ENCODE measurements at regions not wholly inside any gene's neighbourhood (a gene's known extent, or its start where the extent isn't known, plus 50 kb on each side); places are given as distances from the start of the nearest gene placed in this dataset.

DNA sequence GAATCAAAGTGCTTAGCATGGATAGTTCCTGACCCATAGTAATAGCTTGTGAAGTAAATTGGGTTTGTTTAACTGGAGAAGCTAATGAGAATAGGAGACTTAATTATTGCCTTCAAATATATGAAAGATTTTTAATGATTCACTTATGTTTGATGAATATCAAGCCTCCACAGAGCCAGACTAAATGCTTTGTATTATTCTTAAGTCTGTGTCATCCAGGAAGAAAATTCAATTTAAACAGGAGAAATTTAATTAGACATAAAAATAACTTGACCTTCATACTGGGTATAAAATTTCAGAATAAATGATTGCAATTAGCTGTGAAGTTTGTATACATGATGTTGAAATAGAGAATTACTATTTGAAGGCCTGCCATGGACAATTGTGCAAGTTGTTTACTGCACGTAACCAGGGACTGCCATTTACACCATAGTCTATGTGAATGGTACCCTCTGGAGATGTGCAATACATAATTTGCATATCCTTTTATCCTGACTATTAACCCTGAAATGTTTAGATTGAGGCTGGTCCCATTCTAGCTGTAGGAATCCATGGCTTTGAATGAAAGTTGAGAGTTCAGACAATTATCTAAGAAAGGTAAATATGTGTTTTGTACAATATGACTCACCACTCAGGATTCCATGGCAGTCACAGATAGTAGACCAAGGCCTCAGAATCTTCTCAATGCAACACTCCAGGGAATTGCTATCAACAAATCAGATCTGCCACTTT lies 133.5 kb upstream of the IL12B start:
- intact Hi-C loops (cut with DNase I), result no loop called here
- TF ChIP-seq, protein P1, sequence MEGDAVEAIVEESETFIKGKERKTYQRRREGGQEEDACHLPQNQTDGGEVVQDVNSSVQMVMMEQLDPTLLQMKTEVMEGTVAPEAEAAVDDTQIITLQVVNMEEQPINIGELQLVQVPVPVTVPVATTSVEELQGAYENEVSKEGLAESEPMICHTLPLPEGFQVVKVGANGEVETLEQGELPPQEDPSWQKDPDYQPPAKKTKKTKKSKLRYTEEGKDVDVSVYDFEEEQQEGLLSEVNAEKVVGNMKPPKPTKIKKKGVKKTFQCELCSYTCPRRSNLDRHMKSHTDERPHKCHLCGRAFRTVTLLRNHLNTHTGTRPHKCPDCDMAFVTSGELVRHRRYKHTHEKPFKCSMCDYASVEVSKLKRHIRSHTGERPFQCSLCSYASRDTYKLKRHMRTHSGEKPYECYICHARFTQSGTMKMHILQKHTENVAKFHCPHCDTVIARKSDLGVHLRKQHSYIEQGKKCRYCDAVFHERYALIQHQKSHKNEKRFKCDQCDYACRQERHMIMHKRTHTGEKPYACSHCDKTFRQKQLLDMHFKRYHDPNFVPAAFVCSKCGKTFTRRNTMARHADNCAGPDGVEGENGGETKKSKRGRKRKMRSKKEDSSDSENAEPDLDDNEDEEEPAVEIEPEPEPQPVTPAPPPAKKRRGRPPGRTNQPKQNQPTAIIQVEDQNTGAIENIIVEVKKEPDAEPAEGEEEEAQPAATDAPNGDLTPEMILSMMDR (IDR thresholded peaks at IDR 0.05), result no peak
- no peak for TF ChIP-seq POLR2A (IDR thresholded peaks at IDR 0.05)
- Histone ChIP-seq H3K4me3 (no peak overlapping the region), H3K36me3 (replicated peaks in 1 of 2) (no peaks in the 10 kb centered on the region), H3K4me1 (replicated peaks in 1 of 2) (peaks cover 3 to 17% of the 10 kb centered on the region in 2 donors), H3K27ac (peak overlapping the region in 1 of 5 donors; percentile 36), H3K9me3 (replicated peaks in 1 of 3) (no peaks in the 10 kb centered on the region), H3K27me3 (no peaks in the 10 kb centered on the region)
- 47 to 64% (median 49%) methylated on average over 1 of the region's 1 CpG for WGBS, 4 donors
- peak in 1 of 7 donors; percentile 35 for DNase-seq

DNA sequence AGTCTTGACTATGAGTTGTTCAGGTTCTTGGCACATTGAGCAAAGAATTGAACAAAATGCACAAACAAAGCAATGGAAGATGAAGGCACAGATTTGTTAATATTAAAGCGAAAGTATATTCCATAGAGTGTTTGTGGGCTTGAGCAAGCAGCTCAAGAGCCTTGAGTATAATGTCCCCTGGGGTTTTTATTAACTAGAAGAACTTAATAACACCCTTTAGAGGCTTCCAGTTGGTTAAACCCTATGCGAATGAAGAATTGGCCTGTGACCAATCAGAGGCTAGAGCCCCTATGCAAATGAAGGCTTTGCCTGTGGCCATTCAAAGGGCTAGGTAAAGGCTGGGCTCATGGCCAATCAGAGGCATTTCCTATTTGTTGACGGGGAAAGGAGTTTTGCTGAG lies 135.3 kb upstream of the IL12B start:
- H3K4me3 ChIP-seq, result no peak overlapping the region
- TF ChIP-seq POLR2A (IDR thresholded peaks at IDR 0.05), result no peak
- TF ChIP-seq, protein P1 (IDR thresholded peaks at IDR 0.05), result no peak
- H3K9me3 ChIP-seq (replicated peaks in 1 of 3), result no peaks in the 10 kb centered on the region
- H3K27me3 ChIP-seq, result no peaks in the 10 kb centered on the region
- H3K4me1 ChIP-seq (replicated peaks in 1 of 2), result peaks cover 3 to 17% of the 10 kb centered on the region in 2 donors
- no peak for DNase-seq
- no peak overlapping the region for H3K27ac ChIP-seq
- intact Hi-C loops (cut with DNase I), result no loop called here
- no peaks in the 10 kb centered on the region for H3K36me3 ChIP-seq (replicated peaks in 1 of 2)
- WGBS, 4 donors, result 85 to 94% (median 88%) methylated on average over 3 of the region's 3 CpGs

DNA sequence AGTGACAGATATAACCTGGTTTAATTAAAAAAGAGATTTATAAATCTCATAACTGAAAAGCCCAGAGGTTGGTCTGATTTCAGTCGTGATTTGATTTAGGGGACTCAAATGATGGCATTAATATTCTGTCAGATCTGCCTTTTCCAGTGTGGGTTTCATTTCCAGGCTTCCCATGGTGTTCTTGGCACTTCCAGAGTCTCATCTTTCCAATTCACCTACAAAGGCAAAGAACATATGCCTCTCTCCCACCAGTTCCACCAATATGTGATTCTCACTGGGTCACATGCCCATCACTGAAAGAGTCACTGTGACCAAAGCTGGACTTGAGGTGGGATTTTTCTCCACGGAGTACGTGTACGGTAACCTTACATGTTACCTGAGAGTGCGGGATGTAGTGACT lies 137.4 kb upstream of the IL12B start:
- intact Hi-C loops (cut with DNase I), result no loop called here
- DNase-seq, result no peak
- no peaks in the 10 kb centered on the region for H3K9me3 ChIP-seq (replicated peaks in 1 of 3)
- peaks cover 3 to 17% of the 10 kb centered on the region in 2 donors for H3K4me1 ChIP-seq (replicated peaks in 1 of 2)
- H3K27me3 ChIP-seq, result no peaks in the 10 kb centered on the region
- WGBS, 4 donors, result 83 to 95% (median 90%) methylated on average over 5 of the region's 5 CpGs
- TF ChIP-seq POLR2A (IDR thresholded peaks at IDR 0.05), result no peak
- TF ChIP-seq, protein P1 (IDR thresholded peaks at IDR 0.05), result no peak
- H3K27ac ChIP-seq, result no peak overlapping the region
- no peaks in the 10 kb centered on the region for H3K36me3 ChIP-seq (replicated peaks in 1 of 2)
- no peak overlapping the region for H3K4me3 ChIP-seq

DNA sequence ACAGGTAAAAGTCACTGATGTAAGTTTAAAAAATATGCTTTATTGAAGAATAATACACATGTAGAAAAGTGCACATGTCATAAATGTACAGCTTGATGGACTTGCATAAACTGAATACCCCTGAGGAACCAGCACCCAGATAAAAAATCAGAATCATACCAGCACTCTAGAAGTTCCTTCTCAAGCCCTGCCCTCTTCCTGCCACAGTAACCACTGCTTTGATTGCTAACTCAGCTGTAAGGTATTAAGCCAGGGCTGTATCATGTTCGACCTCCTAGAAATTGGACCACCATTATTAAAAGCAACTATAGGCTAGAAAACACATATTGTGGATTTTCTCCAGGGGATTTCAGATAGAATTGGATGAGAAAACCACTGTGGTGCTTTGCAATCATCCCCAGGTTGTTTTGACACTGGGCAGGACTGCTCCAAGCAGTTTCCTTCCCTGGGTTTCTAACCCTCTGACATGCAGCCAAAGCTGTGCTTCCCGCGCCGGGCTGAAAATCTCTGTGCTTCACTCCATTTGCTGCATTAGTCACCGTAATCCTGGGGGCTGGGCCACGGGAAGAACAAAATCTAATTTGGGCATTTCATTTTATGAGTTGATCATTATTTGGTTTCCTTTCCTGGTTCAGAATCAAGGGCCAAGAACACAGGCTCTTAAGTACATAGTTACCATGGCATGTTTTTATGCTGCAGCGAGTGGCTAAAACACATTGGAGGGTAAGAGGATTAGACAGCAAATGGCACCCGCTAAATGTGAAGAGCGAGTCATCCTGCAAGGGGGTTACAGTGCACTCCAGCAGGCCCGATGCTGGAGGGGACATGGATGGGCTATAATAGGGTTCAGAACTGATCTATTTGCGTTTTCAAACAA lies 139.4 kb upstream of the IL12B start:
- Histone ChIP-seq H3K4me1 (replicated peaks in 1 of 2) (peaks cover 0 to 2% of the 10 kb centered on the region in 2 donors), H3K27me3 (no peaks in the 10 kb centered on the region), H3K4me3 (no peak overlapping the region), H3K9me3 (replicated peaks in 1 of 3) (no peaks in the 10 kb centered on the region), H3K27ac (no peak overlapping the region), H3K36me3 (replicated peaks in 1 of 2) (no peaks in the 10 kb centered on the region)
- DNase-seq, result no peak
- WGBS, 4 donors, result 81 to 92% (median 84%) methylated on average over 11 of the region's 11 CpGs
- TF ChIP-seq, protein P1 (IDR thresholded peaks at IDR 0.05), result no peak
- TF ChIP-seq POLR2A (IDR thresholded peaks at IDR 0.05), result no peak
- intact Hi-C loops (cut with DNase I), result no loop called here
